OCI-LY1 (cell line): ENCODE measurements at regions not wholly inside any gene's neighbourhood (a gene's known extent, or its start where the extent isn't known, plus 50 kb on each side); places are given as distances from the start of the nearest gene placed in this dataset.

Experiments
- H2AFZ ChIP-seq: fragments of 200-600 bp; sonication (generic), shearing (Covaris generic); 2 replicates; pipeline ENCODE4 v1.6.0; 2014; ENCODE audit warnings: antibody characterized with exemption, mild to moderate bottlenecking, low read length
- H3F3A ChIP-seq: fragments of 200-600 bp; sonication (generic), shearing (Covaris generic); 2 replicates; pipeline ENCODE4 v1.6.0; 2014; ENCODE audit warnings: mild to moderate bottlenecking, antibody characterized with exemption, low read length, moderate library complexity; ENCODE audit not compliant: insufficient read depth
- H3K27ac ChIP-seq: fragments of 200-600 bp; sonication (generic); 2 replicates; pipeline ENCODE4 v1.5.1; 2014; ENCODE audit warnings: low read length, mixed run types, mild to moderate bottlenecking, low read depth; ENCODE audit not compliant: poor library complexity, severe bottlenecking
- H3K27me3 ChIP-seq: fragments of 200-600 bp; sonication (generic); 2 replicates; pipeline ENCODE4 v1.6.0; 2014; ENCODE audit warnings: antibody characterized with exemption, mild to moderate bottlenecking, low read length, moderate library complexity; ENCODE audit not compliant: insufficient read depth
- H3K36me3 ChIP-seq: fragments of 200-600 bp; sonication (generic); 2 replicates; pipeline ENCODE4 v1.6.1; 2014; ENCODE audit warnings: mild to moderate bottlenecking, antibody characterized with exemption, low read length, moderate library complexity, mixed read lengths; ENCODE audit not compliant: insufficient read depth
- H3K4me1 ChIP-seq: fragments of 200-600 bp; sonication (generic); 2 replicates; pipeline ENCODE4 v1.5.1; 2014; ENCODE audit warnings: mild to moderate bottlenecking, low read length, moderate library complexity; ENCODE audit not compliant: insufficient read depth, severe bottlenecking
- H3K4me2 ChIP-seq: fragments of 200-600 bp; sonication (generic), shearing (Covaris generic); 2 replicates; pipeline ENCODE4 v1.6.1; 2014; ENCODE audit warnings: low read length
- H3K4me3 ChIP-seq: fragments of 200-600 bp; sonication (generic); 2 replicates; pipeline ENCODE4 v1.5.1; 2014; ENCODE audit warnings: low read length, low read depth, mild to moderate bottlenecking, mixed read lengths; ENCODE audit not compliant: poor library complexity, severe bottlenecking
- H3K79me2 ChIP-seq: fragments of 200-600 bp; shearing (Covaris generic); 2 replicates; pipeline ENCODE4 v1.6.1; 2016; ENCODE audit warnings: mixed run types, low read length, mixed read lengths; ENCODE audit not compliant: insufficient read depth
- H3K9ac ChIP-seq: fragments of 200-600 bp; sonication (generic), shearing (Covaris generic); 2 replicates; pipeline ENCODE4 v1.6.1; 2014; ENCODE audit warnings: mild to moderate bottlenecking, low read length, mixed read lengths
- H3K9me2 ChIP-seq: fragments of 200-600 bp; sonication (generic), shearing (Covaris generic); 2 replicates; pipeline ENCODE4 v1.6.1; 2014; ENCODE audit warnings: low read depth, mild to moderate bottlenecking, low read length, mixed read lengths
- H3K9me3 ChIP-seq: fragments of 200-600 bp; shearing (Covaris generic); 2 replicates; pipeline ENCODE4 v1.6.1; 2014; ENCODE audit warnings: low read length, mixed read lengths
- H4K20me1 ChIP-seq: fragments of 200-600 bp; sonication (generic), shearing (Covaris generic); 2 replicates; pipeline ENCODE4 v1.6.0; 2016; ENCODE audit warnings: mild to moderate bottlenecking, low read length; ENCODE audit not compliant: insufficient read depth
- CTCF ChIP-seq: fragments of 200-600 bp; sonication (generic), shearing (Covaris generic); IDR thresholded peaks from 2 replicates; pipeline ENCODE4 v1.5.1; 2017; ENCODE audit warnings: mild to moderate bottlenecking, antibody characterized with exemption, low read length, moderate library complexity, mixed read lengths
- EZH2 ChIP-seq: fragments of 200-600 bp; sonication (generic), shearing (Covaris generic); IDR thresholded peaks from 2 replicates; pipeline ENCODE4 v1.8.0; 2017; ENCODE audit warnings: borderline replicate concordance, mixed run types, mild to moderate bottlenecking, antibody characterized with exemption, low read length, moderate library complexity, mixed read lengths

DNA sequence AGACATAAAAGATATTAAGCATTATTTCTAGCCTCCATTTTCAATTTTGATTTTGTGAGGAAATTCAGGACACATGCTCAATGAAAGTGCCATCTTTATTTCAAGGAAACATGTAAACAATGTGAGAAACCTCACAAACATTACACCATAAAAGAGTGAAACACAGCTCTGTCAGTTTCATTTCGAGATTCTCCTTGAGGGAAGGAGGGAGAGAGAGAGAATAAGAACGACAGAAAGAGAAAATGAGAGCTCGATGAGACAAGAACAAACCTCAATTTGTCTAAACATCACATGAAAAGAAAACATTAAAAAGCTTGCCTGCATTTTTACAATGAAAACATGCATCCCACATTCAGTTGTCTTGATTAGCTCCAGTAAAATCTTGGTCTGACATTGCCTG lies 553.5 kb upstream of the MEF2C start:
- no peaks in the 10 kb centered on the region for H3F3A ChIP-seq
- H3K4me1 ChIP-seq, result peaks cover 63% of the 10 kb centered on the region
- no peaks in the 10 kb centered on the region for H3K9me3 ChIP-seq
- H4K20me1 ChIP-seq, result no peaks in the 10 kb centered on the region
- no peaks in the 10 kb centered on the region for H3K27me3 ChIP-seq
- H3K9ac ChIP-seq, result peak overlapping the region; percentile 28
- H3K79me2 ChIP-seq, result no peaks in the 10 kb centered on the region
- H2AFZ ChIP-seq, result peak overlapping the region; percentile 93; the same call in 1 of the 2 replicates
- H3K27ac ChIP-seq, result peak overlapping the region; percentile 35
- peak overlapping the region; percentile 65 for H3K4me2 ChIP-seq
- no peaks in the 10 kb centered on the region for H3K36me3 ChIP-seq
- H3K9me2 ChIP-seq, result no peaks in the 10 kb centered on the region
- TF ChIP-seq CTCF (no peak), EZH2 (no peak)
- H3K4me3 ChIP-seq, result peak overlapping the region; percentile 2

DNA sequence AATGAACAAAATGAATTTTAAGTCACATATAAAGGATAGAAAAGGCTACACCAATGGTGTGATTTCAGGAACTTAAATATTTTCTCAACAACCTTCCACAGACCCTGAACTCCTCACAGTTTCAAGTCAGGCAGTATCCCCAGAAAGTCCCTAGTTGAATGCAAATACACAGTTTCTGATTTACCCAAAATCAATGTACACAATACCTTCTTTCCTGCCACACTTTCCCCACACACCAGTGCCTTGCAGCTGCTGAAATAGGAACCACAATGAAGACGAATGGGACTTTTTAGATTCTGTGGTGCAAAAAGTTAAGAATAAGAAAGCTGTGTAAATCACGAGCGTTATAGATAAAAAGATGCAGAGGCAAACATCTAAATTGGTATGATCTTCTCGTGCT lies 552.4 kb upstream of the MEF2C start:
- Histone ChIP-seq H3K36me3 (no peaks in the 10 kb centered on the region), H3K4me1 (peaks cover 53% of the 10 kb centered on the region), H3K9me3 (no peaks in the 10 kb centered on the region), H3K4me3 (no peak overlapping the region), H3K27ac (peak overlapping the region; percentile 34), H2AFZ (peak overlapping the region; percentile 46; the same call in 1 of the 2 replicates), H3K4me2 (peak overlapping the region; percentile 27), H4K20me1 (no peaks in the 10 kb centered on the region), H3K9me2 (no peaks in the 10 kb centered on the region), H3K9ac (no peak overlapping the region), H3F3A (no peaks in the 10 kb centered on the region), H3K27me3 (no peaks in the 10 kb centered on the region), H3K79me2 (no peaks in the 10 kb centered on the region)
- no peak for TF ChIP-seq CTCF
- TF ChIP-seq EZH2, result no peak

DNA sequence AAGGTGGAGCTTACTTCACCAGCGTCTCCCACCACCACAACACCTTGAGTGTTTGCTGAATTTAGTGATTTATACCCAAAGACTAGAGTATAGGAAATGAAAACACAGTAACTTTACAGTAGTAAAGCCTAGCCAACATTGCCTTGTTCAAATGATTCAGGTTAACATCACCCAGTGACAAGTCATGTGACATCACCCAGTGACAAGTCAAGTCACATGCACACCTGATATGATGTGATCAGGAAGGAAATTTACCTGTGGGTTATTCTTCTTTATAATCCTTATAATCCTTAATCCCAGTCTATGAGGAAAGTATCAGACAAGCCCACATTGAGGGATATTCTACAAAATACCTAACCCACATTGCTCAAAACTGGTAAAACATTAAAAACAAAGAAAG lies 545.6 kb upstream of the MEF2C start:
- Histone ChIP-seq H4K20me1 (no peaks in the 10 kb centered on the region), H2AFZ (no peak overlapping the region), H3K9me3 (no peaks in the 10 kb centered on the region), H3K9me2 (no peaks in the 10 kb centered on the region), H3F3A (no peaks in the 10 kb centered on the region), H3K36me3 (no peaks in the 10 kb centered on the region), H3K9ac (no peak overlapping the region), H3K4me1 (peaks cover 10% of the 10 kb centered on the region), H3K27ac (no peak overlapping the region), H3K4me3 (no peak overlapping the region), H3K79me2 (no peaks in the 10 kb centered on the region), H3K27me3 (no peaks in the 10 kb centered on the region), H3K4me2 (no peak overlapping the region)
- TF ChIP-seq CTCF (no peak), EZH2 (no peak)
